ENCODE measurements at regions not wholly inside any gene's neighbourhood (a gene's known extent, or its start where the extent isn't known, plus 50 kb on each side); places are given as distances from the start of the nearest gene placed in this dataset.

GRCh38 chr21:15326032-15326867 lies 261.4 kb upstream of the NRIP1 start:
- Histone ChIP-seq H3K27ac (ENCODE audit: low read length) (no peak overlapping the region), H3F3A (ENCODE audit: low read length, unreplicated experiment) (no peaks in the 10 kb centered on the region), H3K79me2 (ENCODE audit: low read length) (no peaks in the 10 kb centered on the region), H3K36me3 (ENCODE audit: low read depth, low read length) (no peaks in the 10 kb centered on the region), H3K9ac (ENCODE audit: low read length) (no peak overlapping the region), H3K4me3 (ENCODE audit: low read length) (no peak overlapping the region), H3K4me2 (ENCODE audit: low read length) (no peak overlapping the region), H2AFZ (ENCODE audit: low read length) (no peak overlapping the region), H3K9me3 (ENCODE audit: low read length) (no peaks in the 10 kb centered on the region), H3K9me2 (replicated peaks; ENCODE audit: low read length) (no peaks in the 10 kb centered on the region), H3K4me1 (ENCODE audit: insufficient read depth, low read length) (peaks cover 4% of the 10 kb centered on the region; the same call in 1 of the 2 replicates), H3K27me3 (ENCODE audit: low read length) (no peaks in the 10 kb centered on the region), H4K20me1 (ENCODE audit: low read length) (no peaks in the 10 kb centered on the region)
- POLR2A ChIA-PET (ENCODE audit: unreplicated experiment): no interaction called here
- no peak for TF ChIP-seq EZH2 (IDR thresholded peaks at IDR 0.05; ENCODE audit: low read length, unreplicated experiment)
- no peak for TF ChIP-seq CTCF (conservative IDR thresholded peaks at IDR 0.05; ENCODE audit: low read depth, low read length)
- TF ChIP-seq EZH2phosphoT487 (IDR thresholded peaks at IDR 0.05; ENCODE audit: borderline replicate concordance, low read length): no peak
- no peak for DNase-seq
- no TSS peak for BruUV-seq (replicated peaks)
- CTCF ChIA-PET: no interaction called here
- no peak for ATAC-seq
- intact Hi-C loops (cut with micrococcal nuclease): no loop called here

- Histone ChIP-seq H2AFZ (ENCODE audit: low read length) (no peak overlapping the region), H3K79me2 (ENCODE audit: low read length) (no peaks in the 10 kb centered on the region), H3K36me3 (ENCODE audit: low read depth, low read length) (no peaks in the 10 kb centered on the region), H3K4me2 (ENCODE audit: low read length) (no peak overlapping the region), H3K4me1 (ENCODE audit: insufficient read depth, low read length) (peaks cover 4% of the 10 kb centered on the region; the same call in 1 of the 2 replicates), H3K9ac (ENCODE audit: low read length) (no peak overlapping the region), H3K27ac (ENCODE audit: low read length) (no peak overlapping the region), H3K9me3 (ENCODE audit: low read length) (no peaks in the 10 kb centered on the region), H4K20me1 (ENCODE audit: low read length) (no peaks in the 10 kb centered on the region), H3K27me3 (ENCODE audit: low read length) (no peaks in the 10 kb centered on the region), H3K4me3 (ENCODE audit: low read length) (no peak overlapping the region), H3K9me2 (replicated peaks; ENCODE audit: low read length) (no peaks in the 10 kb centered on the region), H3F3A (ENCODE audit: low read length, unreplicated experiment) (no peaks in the 10 kb centered on the region)
- ATAC-seq: no peak
- ChIA-PET POLR2A (ENCODE audit: unreplicated experiment) (no interaction called here), CTCF (no interaction called here)
- TF ChIP-seq CTCF (conservative IDR thresholded peaks at IDR 0.05; ENCODE audit: low read depth, low read length) (no peak), EZH2phosphoT487 (IDR thresholded peaks at IDR 0.05; ENCODE audit: borderline replicate concordance, low read length) (no peak), EZH2 (IDR thresholded peaks at IDR 0.05; ENCODE audit: low read length, unreplicated experiment) (no peak)
- intact Hi-C loops (cut with micrococcal nuclease): no loop called here
- no TSS peak for BruUV-seq (replicated peaks)
- no peak for DNase-seq
These were observed 263.0 kb upstream of the NRIP1 start for GRCh38 chr21:15327637-15328265.

- Histone ChIP-seq H3K79me2 (ENCODE audit: low read length) (no peaks in the 10 kb centered on the region), H3K9ac (ENCODE audit: low read length) (no peak overlapping the region), H3K4me3 (ENCODE audit: low read length) (no peak overlapping the region), H3K36me3 (ENCODE audit: low read depth, low read length) (no peaks in the 10 kb centered on the region), H3K9me2 (replicated peaks; ENCODE audit: low read length) (no peaks in the 10 kb centered on the region), H3F3A (ENCODE audit: low read length, unreplicated experiment) (no peaks in the 10 kb centered on the region), H3K27me3 (ENCODE audit: low read length) (no peaks in the 10 kb centered on the region), H3K9me3 (ENCODE audit: low read length) (no peaks in the 10 kb centered on the region), H2AFZ (ENCODE audit: low read length) (no peak overlapping the region), H3K4me2 (ENCODE audit: low read length) (no peak overlapping the region), H4K20me1 (ENCODE audit: low read length) (no peaks in the 10 kb centered on the region), H3K27ac (ENCODE audit: low read length) (no peak overlapping the region), H3K4me1 (ENCODE audit: insufficient read depth, low read length) (peaks cover 1% of the 10 kb centered on the region; the same call in 1 of the 2 replicates)
- ATAC-seq (no peak), DNase-seq (no peak)
- intact Hi-C loops (cut with micrococcal nuclease): no loop called here
- BruUV-seq (replicated peaks): no TSS peak
- POLR2A ChIA-PET (ENCODE audit: unreplicated experiment): no interaction called here
- TF ChIP-seq CTCF (conservative IDR thresholded peaks at IDR 0.05; ENCODE audit: low read depth, low read length): no peak
- no peak for TF ChIP-seq EZH2 (IDR thresholded peaks at IDR 0.05; ENCODE audit: low read length, unreplicated experiment)
- TF ChIP-seq EZH2phosphoT487 (IDR thresholded peaks at IDR 0.05; ENCODE audit: borderline replicate concordance, low read length): no peak
- CTCF ChIA-PET: no interaction called here
These were observed 264.4 kb upstream of the NRIP1 start for GRCh38 chr21:15329191-15329590.

Measured in PC-3 (cell line).